Spleen (tissue), 3 donors: ENCODE measurements at regions not wholly inside any gene's neighbourhood (a gene's known extent, or its start where the extent isn't known, plus 50 kb on each side); places are given as distances from the start of the nearest gene placed in this dataset.

Experiments used
- POLR2A ChIP-seq, 3 donors: fragments of 450-650 bp; IDR thresholded peaks; one replicate each; pipeline ENCODE4 v1.5.1; 2017; ENCODE audit warnings: antibody characterized with exemption in 3 of 3, mild to moderate bottlenecking in 1 of 3
- POLR2AphosphoS5 ChIP-seq, 3 donors: sonication (generic); formaldehyde crosslinking; IDR thresholded peaks; one replicate each; pipeline ENCODE4 v1.5.1; 2017; ENCODE audit warnings: antibody characterized with exemption in 3 of 3

- TF ChIP-seq POLR2A (IDR thresholded peaks at IDR 0.05): no peak
- TF ChIP-seq POLR2AphosphoS5 (IDR thresholded peaks at IDR 0.05): no peak
Observed at GRCh38 chr18:59960272-59960671, 60.5 kb downstream of the PMAIP1 start.
